ENCODE measurements at regions not wholly inside any gene's neighbourhood (a gene's known extent, or its start where the extent isn't known, plus 50 kb on each side); places are given as distances from the start of the nearest gene placed in this dataset.

- Mint-ChIP-seq H3K4me3 (no peak overlapping the region), H3K36me3 (ENCODE audit: low read depth) (no peaks in the 10 kb centered on the region), H3K9me3 (no peaks in the 10 kb centered on the region), H3K4me1 (no peaks in the 10 kb centered on the region), H3K27me3 (ENCODE audit: low read depth) (no peaks in the 10 kb centered on the region), H3K27ac (ENCODE audit: unreplicated experiment) (no peak overlapping the region)
- DNase-seq (ENCODE audit: low read depth, low spot score), result no peak
- no peak for TF ChIP-seq CTCF (conservative IDR thresholded peaks at IDR 0.05)
These were observed 356.9 kb downstream of the RAB28 start for GRCh38 chr4:13126976-13127910.

- Mint-ChIP-seq H3K4me3 (no peak overlapping the region), H3K4me1 (no peaks in the 10 kb centered on the region), H3K27me3 (ENCODE audit: low read depth) (no peaks in the 10 kb centered on the region), H3K27ac (ENCODE audit: unreplicated experiment) (no peak overlapping the region), H3K9me3 (no peaks in the 10 kb centered on the region), H3K36me3 (ENCODE audit: low read depth) (no peaks in the 10 kb centered on the region)
- DNase-seq (ENCODE audit: low read depth, low spot score), result no peak
- TF ChIP-seq CTCF (conservative IDR thresholded peaks at IDR 0.05), result no peak
These were observed 365.5 kb downstream of the RAB28 start for GRCh38 chr4:13118633-13119032.

- no peaks in the 10 kb centered on the region for H3K4me1 Mint-ChIP-seq
- no peak overlapping the region for H3K4me3 Mint-ChIP-seq
- no peaks in the 10 kb centered on the region for H3K27me3 Mint-ChIP-seq (ENCODE audit: low read depth)
- DNase-seq (ENCODE audit: low read depth, low spot score), result no peak
- H3K9me3 Mint-ChIP-seq, result peaks cover 7% of the 10 kb centered on the region
- no peak for TF ChIP-seq CTCF (conservative IDR thresholded peaks at IDR 0.05)
- no peak overlapping the region for H3K27ac Mint-ChIP-seq (ENCODE audit: unreplicated experiment)
- H3K36me3 Mint-ChIP-seq (ENCODE audit: low read depth), result peaks cover 7% of the 10 kb centered on the region
These were observed 367.0 kb downstream of the RAB28 start for GRCh38 chr4:13117185-13117584.

- no peak for DNase-seq (ENCODE audit: low read depth, low spot score)
- Mint-ChIP-seq H3K27ac (ENCODE audit: unreplicated experiment) (no peak overlapping the region), H3K4me3 (no peak overlapping the region), H3K4me1 (no peaks in the 10 kb centered on the region), H3K27me3 (ENCODE audit: low read depth) (no peaks in the 10 kb centered on the region), H3K36me3 (ENCODE audit: low read depth) (peaks cover 27% of the 10 kb centered on the region), H3K9me3 (peaks cover 24% of the 10 kb centered on the region)
- TF ChIP-seq CTCF (conservative IDR thresholded peaks at IDR 0.05), result no peak
These were observed 372.1 kb downstream of the RAB28 start for GRCh38 chr4:13112030-13112429.

- Mint-ChIP-seq H3K4me3 (no peak overlapping the region), H3K36me3 (ENCODE audit: low read depth) (peaks cover 27% of the 10 kb centered on the region), H3K27ac (ENCODE audit: unreplicated experiment) (no peak overlapping the region), H3K27me3 (ENCODE audit: low read depth) (no peaks in the 10 kb centered on the region), H3K9me3 (peaks cover 27% of the 10 kb centered on the region), H3K4me1 (no peaks in the 10 kb centered on the region)
- DNase-seq (ENCODE audit: low read depth, low spot score), result no peak
- TF ChIP-seq CTCF (conservative IDR thresholded peaks at IDR 0.05), result no peak
These were observed 374.6 kb downstream of the RAB28 start for GRCh38 chr4:13109536-13109935.

All from neural crest cell (in vitro differentiated cells).